NCI-H146 (cell line): ENCODE measurements at regions not wholly inside any gene's neighbourhood (a gene's known extent, or its start where the extent isn't known, plus 50 kb on each side); places are given as distances from the start of the nearest gene placed in this dataset.

Experiments used
- DNase-seq: peaks from one replicate; lab custom pipeline; 2025; lab: John Stamatoyannopoulos, UW

DNA sequence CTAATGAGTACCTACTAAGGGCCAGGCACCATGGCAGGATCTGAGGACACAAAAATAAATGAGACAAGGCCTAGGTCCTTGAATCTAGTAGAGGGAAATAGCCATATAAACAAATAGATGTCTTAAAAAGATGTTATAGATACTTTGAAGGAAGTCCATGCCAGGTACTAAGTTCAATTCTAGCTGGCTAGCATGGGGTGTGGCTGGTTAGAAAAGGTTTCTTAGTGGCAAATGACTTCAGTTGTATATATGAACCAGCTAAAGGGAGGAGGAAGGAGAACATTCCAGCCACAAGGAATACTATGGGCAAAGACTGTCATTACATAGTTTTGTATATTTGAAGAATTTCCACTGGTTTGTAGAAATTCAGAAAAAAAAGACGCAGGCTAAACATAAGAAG lies 133.6 kb upstream of the BMP4 start:
- DNase-seq, result no peak

DNA sequence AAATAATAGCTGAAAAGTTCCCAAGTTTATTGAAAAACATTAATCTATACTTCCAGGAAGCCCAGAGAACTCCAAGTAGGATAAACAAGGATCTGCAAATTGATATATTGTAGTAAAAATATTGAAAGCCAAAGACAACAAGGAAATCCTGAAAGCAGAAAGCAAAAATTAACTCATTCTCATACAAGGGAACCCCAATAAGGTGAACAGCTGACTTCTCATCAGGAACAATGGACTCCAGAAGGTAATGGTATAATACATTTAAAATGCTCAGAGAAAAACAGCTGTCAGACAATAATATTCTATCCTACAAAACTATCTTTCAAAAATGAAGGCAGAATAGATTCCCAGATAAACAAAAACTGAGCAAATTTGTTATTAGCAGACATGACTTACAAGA lies 138.1 kb upstream of the BMP4 start:
- DNase-seq, result no peak

DNA sequence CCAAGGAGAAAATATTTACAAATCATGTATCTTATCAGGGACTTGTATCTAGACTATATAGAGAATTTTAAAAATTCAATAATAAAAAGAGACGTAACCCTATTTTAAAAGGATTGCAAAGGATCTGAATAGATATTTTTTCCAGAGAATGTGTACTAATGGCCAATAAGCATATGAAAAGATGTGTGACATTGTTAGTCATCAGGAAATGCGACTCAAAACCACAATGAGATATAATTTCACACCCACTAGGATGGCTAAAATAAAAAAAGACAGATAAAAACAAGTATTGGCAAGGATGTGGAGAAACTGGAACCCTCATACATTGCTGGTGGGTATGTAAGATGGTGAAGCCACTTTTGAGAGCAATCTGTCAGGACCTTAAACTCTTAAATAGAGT lies 141.9 kb upstream of the BMP4 start:
- DNase-seq, result no peak

DNA sequence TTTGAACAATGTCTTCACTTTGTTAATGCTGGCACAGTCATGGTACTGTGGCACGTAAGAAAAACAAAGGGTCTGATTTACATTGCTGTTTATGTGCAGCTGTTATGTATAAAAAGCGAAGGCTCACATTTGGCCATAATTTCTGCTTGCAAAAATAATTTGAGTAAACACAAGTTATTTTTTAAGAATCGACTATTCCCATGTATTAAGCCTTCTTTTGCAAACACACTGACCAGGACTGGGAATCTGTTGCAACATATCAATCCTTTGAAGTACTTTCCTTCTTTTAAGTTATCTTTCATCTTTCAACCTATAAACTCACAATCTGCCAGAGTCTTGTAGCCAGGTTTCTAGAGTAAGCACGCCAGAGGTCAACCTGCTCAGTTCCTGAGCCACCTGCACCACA lies 145.4 kb upstream of the BMP4 start:
- no peak for DNase-seq

DNA sequence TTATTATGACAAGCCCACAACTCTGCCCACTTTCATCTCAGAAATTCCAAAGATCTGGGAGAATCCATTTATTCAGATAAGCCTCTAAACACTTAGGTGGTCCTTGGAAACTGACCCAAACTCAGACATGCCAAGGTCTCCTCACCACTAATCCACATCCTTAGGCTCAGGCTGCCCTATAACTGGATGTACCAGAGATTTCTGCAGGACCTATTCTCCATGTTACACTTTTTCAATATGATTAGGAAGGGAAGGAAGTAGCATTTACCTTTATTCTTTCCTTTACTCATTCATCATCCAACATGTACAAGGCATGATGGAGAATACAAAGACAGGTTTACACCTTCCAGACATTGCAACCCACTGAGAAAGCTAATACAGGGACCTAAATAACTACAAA lies 145.9 kb upstream of the BMP4 start:
- DNase-seq, result no peak

DNA sequence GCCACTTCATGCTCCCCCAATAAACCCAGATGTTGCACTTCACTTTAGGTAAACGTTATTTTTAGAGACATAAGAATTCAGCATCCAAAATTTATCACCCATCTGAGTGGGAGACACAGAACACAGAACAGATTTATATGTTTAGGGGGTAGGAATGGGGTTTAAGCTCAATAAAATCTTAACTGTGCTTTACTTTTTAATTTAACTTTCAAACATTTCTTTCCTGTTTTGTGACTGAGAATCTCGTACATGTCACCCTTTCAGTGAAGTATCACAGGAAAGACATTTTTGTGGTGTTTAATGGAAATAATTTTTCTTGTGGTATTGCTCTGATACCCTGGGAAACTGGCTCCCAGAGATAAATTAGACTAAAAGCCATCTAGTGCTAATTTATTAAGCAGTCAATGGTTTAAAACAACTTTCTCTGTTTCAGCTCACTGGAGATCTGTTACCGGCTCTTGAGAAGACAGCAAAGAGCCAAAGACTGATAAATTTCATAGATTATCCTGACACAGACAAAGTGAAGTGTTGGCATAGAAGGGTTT lies 148.0 kb upstream of the BMP4 start:
- DNase-seq, result no peak

DNA sequence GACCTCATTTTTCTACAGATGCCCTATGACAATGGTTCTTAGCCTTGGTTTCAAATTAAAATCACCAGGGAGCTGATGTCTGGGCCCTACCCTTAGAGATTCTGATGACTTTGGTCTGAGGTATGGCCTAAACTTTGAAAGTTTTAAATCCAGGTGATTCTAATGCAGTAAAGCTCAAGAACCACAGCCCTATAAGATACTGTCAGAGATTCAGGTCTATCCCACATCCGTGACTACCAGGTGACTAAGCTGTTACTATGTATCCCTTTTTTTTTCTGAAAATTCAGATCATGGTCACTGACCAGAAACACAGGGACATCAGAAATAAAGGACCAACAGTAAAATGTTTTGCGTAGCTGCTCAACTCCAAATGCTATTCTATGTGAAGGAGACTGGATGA lies 148.8 kb upstream of the BMP4 start:
- no peak for DNase-seq

DNA sequence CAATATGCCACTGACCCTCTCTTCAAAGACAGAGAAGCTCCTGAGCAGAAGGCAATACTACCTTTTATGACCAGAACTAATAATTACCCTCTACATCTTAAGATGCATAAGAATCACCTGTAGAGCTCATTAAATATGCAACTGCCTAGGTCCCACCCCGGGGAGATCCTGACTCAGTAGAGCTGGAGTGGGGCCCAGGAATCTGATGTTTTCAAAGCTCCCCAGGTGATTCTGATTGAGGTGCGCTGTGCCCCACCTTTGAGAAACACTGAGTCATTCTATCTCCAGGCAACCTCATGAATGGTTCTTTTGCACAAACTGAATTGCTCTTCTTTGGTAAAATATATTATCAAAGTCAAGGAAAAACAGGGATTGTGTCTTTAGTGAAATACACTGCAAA lies 149.3 kb upstream of the BMP4 start:
- DNase-seq, result no peak

DNA sequence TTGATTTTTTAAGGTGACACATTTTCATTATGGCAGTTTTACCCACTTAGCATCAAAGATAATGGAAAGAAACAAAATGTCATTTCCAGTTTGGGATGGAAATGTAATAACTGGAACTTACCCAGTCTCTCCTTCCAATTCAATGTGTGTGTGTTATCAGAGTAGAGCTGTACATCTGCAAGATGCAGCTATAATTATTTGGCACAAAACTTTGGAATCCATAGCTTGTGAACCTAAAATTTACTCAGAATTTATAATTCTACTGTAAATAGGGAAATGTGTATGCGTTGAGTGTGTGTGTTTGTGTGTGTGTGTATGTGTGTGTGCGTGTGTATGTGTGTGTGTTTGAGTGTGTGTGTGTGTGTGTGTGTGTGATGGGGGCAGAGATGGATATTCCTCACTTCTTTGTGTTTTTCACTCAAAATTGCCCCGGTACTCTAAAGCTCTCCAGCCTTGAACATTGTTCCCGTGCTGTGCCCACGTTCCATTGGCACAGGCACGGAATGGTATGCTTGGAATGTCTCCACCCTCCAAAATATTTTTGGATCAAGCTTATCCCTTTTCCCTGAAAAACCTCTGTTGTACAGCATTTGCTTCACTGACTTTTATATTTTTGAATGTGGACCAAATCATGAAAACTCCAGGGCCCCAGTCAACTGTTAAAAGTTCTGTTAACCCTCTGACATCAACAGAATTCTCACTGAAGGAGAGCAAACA lies 150.2 kb upstream of the BMP4 start:
- DNase-seq, result no peak

DNA sequence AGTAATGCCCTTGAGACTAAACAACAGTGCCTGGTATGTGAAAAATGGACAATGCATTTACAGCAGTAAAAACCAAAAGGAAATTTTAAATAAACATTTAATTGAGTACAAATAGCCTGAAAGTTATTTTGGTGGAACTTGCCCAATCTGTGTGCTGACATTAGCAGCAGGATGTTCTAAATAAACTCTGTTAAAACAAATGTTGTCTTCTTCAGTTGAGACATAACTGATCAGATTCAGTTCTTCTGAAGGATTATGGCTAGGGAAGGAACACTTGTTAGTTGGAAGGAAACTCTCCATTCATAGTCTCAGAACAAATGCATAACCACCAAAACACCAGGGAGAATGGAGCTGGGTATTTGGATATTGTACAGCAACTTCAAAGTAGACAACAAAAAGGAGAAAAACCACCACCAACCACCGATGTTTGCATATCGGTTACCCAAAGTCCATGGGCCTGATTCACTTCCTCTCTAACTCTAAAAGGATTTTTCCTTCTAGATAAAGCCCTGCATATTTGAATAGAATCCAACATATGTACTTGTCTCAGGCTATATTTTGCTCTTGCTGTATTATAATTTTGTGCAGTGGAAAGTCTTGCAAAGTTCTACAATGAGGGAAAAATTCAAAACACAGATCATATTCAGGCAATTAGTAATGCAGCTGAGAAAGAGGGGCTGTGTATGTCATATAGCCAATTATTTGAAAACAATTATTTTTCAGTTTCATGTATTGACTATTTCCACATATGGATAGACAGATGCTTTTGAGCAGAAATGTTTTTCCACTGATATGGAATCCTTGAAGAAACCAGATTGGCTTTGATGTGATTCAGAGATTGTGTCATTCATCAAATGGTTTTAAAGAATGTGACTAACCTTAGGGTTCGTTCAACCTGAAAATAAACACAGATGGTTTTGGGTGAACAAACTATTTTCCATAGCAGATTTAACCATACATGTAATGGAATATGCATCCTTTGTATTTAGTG lies 152.2 kb upstream of the BMP4 start:
- DNase-seq, result no peak

DNA sequence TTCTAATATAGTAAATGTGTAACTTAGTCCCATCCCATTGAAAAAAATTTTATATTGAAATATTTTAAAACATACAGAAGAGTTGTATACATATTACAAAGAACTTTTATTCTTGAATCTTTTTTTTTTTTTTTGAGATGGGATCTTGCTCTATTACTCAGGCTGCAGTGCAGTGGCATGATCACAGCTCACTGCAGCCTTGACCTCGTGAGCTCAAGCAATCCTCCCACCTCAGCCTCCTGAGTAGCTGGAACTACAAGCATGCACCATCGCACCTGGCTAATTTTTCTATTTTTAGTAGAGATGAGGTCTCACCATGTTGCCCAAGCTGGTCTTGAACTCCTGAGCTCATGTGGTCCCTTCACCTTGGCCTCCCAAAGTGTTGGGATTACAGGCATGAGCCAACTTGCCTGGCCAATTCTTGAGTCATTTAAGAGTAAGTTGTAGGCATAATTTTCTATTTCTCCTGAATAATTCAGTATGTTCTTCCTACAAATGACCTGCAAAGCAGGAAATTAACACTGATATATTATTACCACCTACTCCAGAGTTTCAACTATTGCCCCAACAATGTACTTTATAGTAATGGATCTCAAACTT lies 153.0 kb upstream of the BMP4 start:
- no peak for DNase-seq

DNA sequence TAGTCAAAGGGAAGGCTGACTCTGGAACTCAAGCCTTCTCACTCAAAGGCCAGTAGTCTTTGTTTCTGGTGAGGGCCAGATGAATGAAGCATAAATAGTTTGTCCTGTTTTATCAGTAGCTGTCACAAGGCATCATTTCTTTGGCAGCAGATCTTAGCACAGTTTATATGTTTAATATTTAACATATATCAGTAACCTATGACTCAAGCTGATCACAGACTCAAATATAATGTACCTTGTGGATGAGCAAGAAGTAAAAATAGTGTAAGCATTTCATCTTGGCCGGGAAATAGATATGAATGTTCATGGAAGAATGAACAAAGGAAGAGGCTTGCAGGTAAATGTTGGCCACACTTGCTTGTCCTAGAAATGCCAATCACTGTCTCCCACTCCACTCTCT lies 158.3 kb upstream of the BMP4 start:
- DNase-seq, result no peak

DNA sequence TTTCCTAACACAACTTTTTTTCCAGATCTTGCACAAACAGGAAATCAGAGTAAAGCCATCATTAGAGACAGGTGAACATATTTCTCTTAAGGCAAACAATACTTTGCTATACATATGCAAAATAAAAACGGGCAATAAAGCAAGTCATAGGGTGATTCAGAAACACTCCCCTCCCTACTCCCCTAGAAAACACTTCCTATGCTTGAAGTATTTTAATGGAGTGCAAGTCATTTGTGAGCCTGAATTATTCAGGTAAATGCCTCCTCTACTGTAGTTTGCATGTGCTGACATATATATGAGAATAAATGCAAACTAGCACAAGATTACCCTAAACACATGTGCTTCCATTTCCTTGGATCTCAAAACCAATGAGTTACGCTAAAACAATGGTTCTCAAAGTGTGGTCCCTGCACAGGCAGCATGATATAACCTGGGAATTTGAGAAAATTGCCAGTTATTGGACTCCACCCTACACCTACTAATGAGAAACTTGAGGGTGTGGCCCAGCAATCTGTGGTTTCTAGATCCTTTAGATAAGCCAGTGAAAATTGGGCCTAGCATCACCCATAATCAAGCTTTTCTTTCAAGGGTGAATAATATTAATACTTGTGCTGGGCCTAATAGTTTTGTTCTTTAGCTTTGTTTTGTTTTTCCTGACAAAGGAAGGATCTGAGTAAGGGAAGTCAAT lies 159.7 kb upstream of the BMP4 start:
- no peak for DNase-seq

DNA sequence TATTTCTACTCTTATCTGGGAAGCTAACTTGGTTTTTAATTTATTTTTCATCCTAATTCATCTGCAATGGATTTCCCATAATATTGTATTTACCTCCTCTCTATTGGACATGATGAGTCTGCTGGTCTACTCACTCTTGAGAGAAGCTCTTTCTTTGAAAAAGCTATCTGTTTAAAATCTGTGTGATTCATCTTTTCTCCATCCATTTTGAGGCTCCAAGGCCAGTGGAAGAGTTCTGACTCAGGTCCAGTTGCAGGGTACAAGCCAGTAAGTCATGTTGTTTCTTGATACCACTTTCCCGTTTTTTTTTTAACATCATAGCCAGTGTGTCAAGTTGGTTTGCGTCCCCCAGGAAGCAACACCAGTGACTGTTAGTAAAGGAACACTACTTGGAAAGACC lies 160.3 kb upstream of the BMP4 start:
- DNase-seq, result no peak

DNA sequence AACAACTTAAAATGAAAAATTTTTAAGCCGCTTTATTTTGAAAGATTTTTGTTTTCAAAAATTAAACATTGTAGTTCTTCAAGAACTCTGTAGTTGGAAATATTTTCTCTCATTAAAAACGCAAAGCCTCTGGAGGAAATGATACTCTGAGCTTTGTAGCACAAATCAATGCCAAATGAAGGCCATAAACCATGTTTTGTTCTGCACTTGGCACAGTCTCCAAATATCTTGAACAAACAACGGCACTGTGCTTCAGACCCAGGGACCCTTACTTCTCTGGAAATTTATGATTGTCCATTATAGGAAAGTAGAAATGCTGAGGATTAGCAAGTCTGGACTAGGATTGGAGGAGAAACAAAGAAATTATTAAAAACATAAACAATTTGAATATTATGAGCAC lies 160.8 kb upstream of the BMP4 start:
- DNase-seq, result no peak

DNA sequence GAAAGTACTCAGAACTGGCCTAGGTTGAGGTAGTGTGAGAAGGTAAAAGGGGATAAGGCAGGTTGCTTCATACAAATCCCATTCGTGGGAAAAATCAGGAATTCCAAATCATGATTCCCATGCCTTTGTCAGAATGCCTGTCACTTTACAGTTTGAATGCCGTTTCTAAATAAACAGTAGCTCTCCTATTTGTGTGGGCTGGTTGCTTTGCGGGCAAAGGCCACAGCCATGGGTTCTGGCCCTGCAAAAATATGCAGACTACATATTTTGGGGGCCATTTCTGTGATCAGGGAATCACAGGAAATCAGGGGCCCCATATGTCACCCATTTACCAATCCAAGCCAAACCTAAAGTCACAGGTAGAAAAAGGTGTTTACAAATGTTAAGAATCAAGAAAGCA lies 161.3 kb upstream of the BMP4 start:
- no peak for DNase-seq

DNA sequence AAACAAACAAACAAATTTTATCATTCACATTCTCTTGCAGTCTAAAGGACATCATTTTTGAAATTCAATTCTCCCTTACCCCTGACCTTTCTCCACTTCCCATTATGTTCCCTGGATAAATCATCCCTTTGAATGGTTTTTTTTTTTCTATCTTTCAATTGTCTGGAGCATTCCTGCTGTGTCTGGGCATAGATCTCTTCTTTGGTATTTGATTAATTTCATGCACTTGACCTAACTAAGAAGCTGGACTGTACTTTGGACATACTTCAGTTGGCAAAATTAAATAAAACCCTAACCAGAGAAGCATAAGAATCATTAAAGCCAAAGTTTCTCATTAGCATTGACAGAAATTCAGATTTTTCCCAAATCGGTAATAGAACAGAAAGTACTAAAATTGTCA lies 163.6 kb upstream of the BMP4 start:
- DNase-seq, result no peak

DNA sequence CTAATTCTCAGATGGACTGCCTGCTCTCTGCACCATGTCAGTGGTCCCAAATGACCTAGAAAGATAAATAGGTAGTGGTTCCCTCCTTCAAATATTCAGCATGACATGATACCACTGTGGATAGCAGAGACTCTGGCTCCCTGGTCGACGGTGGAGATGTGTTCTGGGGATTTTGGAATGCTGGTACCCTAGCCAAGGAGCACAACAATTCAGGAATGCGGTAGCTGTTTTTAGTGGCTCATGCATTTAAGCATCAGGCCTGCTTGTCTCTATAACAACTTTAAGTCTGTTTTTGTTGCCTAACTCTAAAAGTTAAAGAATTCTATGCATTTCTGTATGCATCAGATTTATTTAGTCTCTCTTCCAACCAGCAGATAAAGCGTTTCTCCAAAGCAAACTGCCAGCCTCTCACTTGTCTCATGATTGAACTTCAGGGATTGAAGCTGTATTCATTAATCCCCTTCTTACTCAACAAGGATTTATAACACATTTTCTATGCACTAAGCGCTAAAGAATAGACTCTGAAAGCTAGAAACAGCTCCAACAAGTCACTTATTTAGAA lies 164.9 kb upstream of the BMP4 start:
- no peak for DNase-seq

DNA sequence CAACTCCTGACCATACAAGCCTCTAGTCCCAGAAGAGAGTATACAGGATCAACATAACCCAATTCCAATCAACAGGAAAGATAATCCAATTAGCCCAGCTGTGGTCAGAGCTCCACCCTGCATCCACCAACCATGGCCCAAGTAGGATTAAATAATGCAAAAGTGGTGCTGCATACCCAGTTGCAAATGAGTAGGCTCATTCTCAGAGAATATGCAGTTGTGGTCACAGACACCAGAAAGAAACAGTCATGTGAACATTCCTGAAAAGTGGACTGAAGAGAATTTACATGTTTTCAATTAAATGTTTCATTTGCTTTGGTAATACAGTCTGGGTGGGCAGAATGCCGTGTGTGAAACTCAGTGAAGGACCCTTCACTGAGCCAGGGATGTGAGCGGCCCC lies 167.2 kb upstream of the BMP4 start:
- DNase-seq, result no peak

DNA sequence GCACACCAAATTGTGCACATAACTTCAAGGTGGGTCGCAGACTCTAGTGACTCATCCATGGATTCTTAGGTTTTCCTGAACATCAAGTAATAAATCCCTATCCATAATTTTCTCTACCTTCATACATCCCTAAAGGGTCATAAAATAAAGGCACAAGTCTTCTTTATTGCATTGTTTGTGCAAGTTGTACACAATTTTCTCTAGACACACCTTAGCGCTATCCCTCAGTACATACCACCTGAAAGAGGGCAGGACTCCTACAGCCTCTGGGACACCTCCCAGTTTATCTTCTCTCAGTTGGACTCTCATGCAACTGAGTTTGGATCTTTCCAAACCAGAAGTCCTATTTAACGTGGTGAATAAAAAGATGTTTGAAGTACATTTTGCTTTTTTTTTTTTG lies 168.5 kb upstream of the BMP4 start:
- no peak for DNase-seq

DNA sequence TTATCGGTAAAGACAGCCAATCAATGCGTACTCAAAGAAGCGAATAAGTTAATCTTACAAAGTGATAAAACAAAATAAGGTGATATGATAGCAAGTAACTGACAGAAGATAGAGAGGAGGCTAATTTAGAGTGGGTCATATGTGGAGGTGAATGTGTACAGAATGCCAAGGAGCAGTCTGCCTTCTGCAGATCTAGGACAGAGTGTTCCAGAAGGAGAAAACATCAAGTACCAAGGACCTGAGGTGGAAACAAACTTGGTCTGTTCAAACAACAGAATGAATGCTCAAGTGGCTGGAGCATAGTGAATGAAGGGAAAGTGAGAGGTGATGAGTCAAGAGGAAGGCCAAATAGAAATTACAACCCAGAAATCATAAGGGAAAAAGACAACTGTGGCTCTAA lies 170.3 kb upstream of the BMP4 start:
- DNase-seq, result no peak

DNA sequence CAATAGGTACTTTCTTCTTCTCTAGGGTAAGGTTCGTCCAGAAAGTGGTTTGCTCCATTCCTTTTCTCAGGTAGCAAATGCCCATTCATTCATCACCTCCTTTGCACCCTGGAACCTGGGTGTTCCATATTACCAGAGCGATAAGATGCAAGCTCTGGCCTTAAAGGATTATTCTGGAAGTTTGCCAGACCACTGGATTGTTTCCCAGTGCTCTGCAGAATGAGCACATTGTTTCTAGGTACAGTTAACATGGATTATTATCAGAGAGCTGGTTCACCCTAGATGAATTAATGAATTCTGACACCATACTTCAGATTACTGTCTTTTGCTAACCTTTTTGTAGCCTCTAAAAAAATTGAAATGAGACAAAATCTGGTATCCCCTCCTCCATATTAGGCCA lies 170.9 kb upstream of the BMP4 start:
- DNase-seq, result no peak
